HAP-1 (cell line): ENCODE measurements at regions not wholly inside any gene's neighbourhood (a gene's known extent, or its start where the extent isn't known, plus 50 kb on each side); places are given as distances from the start of the nearest gene placed in this dataset.

ENCODE experiments used
- DNase-seq, 2 experiments: peaks; one replicate each; pipeline ENCODE4 v3.0.0-alpha.2; 2016 to 2020; ENCODE audit warnings: low spot score in 2 of 2
- H3K27me3 ChIP-seq: fragments of 250-450 bp; sonication (Bioruptor Pico); 2 replicates; pipeline ENCODE4 v1.5.1; 2020; ENCODE audit warnings: low read depth, mild to moderate bottlenecking, moderate library complexity
- H3K36me3 ChIP-seq: fragments of 250-450 bp; sonication (Bioruptor Pico); replicated peaks from 2 replicates; pipeline ENCODE4 v1.5.1; 2020; ENCODE audit warnings: mild to moderate bottlenecking
- H3K4me1 ChIP-seq: fragments of 250-450 bp; sonication (Bioruptor Pico); 2 replicates; pipeline ENCODE4 v1.5.1; 2020; ENCODE audit warnings: mild to moderate bottlenecking
- H3K4me3 ChIP-seq: fragments of 250-450 bp; sonication (Bioruptor Pico); 2 replicates; pipeline ENCODE4 v1.5.1; 2020; ENCODE audit warnings: mild to moderate bottlenecking, moderate library complexity
- H3K9me3 ChIP-seq: fragments of 250-450 bp; sonication (Bioruptor Pico); 2 replicates; pipeline ENCODE4 v1.5.1; 2020; ENCODE audit warnings: mild to moderate bottlenecking, moderate library complexity
- in situ Hi-C: fragments of 300-500 bp; cut with MboI; formaldehyde crosslinking; loops from 3 replicates; pipeline ENCODE4 v1.14.3; 2020; ENCODE audit warnings: low sequenced_read_pairs, inconsistent platforms, mixed read lengths

DNA sequence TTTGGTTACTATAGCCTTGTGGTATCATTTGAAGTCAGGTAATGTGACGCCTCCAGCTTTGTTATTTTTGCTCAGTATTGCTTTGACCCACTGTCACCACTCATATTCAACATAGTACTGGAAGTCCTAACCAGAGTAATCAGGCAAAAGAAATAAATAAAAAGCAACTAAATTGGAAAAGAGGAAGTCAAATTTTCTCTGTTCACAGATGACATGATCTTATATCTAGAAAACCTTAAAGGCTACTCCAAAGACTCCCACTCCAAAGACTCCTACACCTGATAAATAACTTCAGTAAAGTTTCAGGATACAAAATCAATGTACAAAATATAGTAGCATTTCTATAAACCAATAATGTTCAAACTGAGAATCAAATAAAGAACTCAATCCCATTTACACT lies 348.6 kb downstream of the CXXC4 start:
- in situ Hi-C loops, result no loop called here
- no peaks in the 10 kb centered on the region for H3K36me3 ChIP-seq
- DNase-seq, result no peak
- no peak overlapping the region for H3K4me3 ChIP-seq
- no peaks in the 10 kb centered on the region for H3K4me1 ChIP-seq
- no peaks in the 10 kb centered on the region for H3K27me3 ChIP-seq
- no peaks in the 10 kb centered on the region for H3K9me3 ChIP-seq

- Histone ChIP-seq H3K27me3 (no peaks in the 10 kb centered on the region), H3K4me1 (no peaks in the 10 kb centered on the region), H3K4me3 (no peak overlapping the region), H3K9me3 (no peaks in the 10 kb centered on the region), H3K36me3 (no peaks in the 10 kb centered on the region)
- in situ Hi-C loops, result no loop called here
- DNase-seq, result no peak
These were observed 356.6 kb downstream of the CXXC4 start for GRCh38 chr4:104138116-104138515.

GRCh38 chr4:104129243-104129642 lies 365.5 kb downstream of the CXXC4 start:
- in situ Hi-C loops, result no loop called here
- Histone ChIP-seq H3K4me1 (no peaks in the 10 kb centered on the region), H3K36me3 (no peaks in the 10 kb centered on the region), H3K27me3 (no peaks in the 10 kb centered on the region), H3K4me3 (no peak overlapping the region), H3K9me3 (no peaks in the 10 kb centered on the region)
- no peak for DNase-seq

DNA sequence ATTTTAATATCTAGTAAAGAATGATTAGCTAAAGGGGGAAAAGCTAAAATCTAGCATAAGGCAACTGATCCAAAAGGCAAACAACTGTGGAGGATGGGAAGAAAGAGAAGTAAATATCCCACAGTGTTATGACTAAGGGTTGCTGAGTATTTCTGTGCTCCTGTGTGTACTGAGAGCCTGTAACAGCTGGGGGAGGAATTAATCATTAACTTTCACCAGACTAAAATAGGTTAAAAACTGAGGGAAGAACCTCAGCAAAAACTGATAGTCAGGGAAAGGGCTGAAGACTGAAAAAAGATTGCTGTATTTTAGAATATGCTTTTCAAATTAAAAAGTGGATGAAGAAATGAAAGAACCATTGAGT lies 365.9 kb downstream of the CXXC4 start:
- no peak overlapping the region for H3K4me3 ChIP-seq
- in situ Hi-C loops, result no loop called here
- H3K36me3 ChIP-seq, result no peaks in the 10 kb centered on the region
- no peaks in the 10 kb centered on the region for H3K4me1 ChIP-seq
- no peak for DNase-seq
- H3K9me3 ChIP-seq, result no peaks in the 10 kb centered on the region
- H3K27me3 ChIP-seq, result no peaks in the 10 kb centered on the region

GRCh38 chr4:104128031-104128849 lies 366.5 kb downstream of the CXXC4 start:
- in situ Hi-C loops, result no loop called here
- no peaks in the 10 kb centered on the region for H3K9me3 ChIP-seq
- H3K4me3 ChIP-seq, result no peak overlapping the region
- H3K36me3 ChIP-seq, result no peaks in the 10 kb centered on the region
- H3K27me3 ChIP-seq, result no peaks in the 10 kb centered on the region
- no peaks in the 10 kb centered on the region for H3K4me1 ChIP-seq
- DNase-seq, result no peak

DNA sequence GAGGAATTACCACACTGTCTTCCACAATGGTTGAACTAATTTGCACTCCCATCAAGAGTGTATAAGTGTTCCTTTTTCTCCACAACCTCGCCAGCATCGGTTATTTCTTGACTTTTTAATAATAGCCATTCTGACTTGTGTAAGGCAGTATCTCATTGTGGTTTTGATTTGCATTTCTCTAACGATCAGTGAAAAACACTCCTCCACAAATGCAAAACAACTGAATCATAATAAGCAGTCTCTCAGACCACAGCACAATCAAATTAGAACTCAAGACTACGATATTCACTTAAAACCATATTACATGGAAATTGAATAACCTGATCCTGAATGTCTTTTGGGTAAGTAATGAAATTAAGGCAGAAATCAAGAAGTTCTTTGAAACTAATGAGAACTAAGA lies 371.7 kb downstream of the CXXC4 start:
- no peaks in the 10 kb centered on the region for H3K4me1 ChIP-seq
- DNase-seq, result no peak
- H3K4me3 ChIP-seq, result no peak overlapping the region
- H3K36me3 ChIP-seq, result no peaks in the 10 kb centered on the region
- no peaks in the 10 kb centered on the region for H3K9me3 ChIP-seq
- in situ Hi-C loops, result no loop called here
- no peaks in the 10 kb centered on the region for H3K27me3 ChIP-seq

GRCh38 chr4:104117776-104118175 lies 376.9 kb downstream of the CXXC4 start:
- H3K36me3 ChIP-seq, result no peaks in the 10 kb centered on the region
- H3K9me3 ChIP-seq, result no peaks in the 10 kb centered on the region
- H3K4me1 ChIP-seq, result no peaks in the 10 kb centered on the region
- H3K27me3 ChIP-seq, result no peaks in the 10 kb centered on the region
- no peak for DNase-seq
- in situ Hi-C loops, result no loop called here
- H3K4me3 ChIP-seq, result no peak overlapping the region

GRCh38 chr4:104113850-104114249 lies 380.8 kb downstream of the CXXC4 start:
- no peak for DNase-seq
- Histone ChIP-seq H3K9me3 (no peaks in the 10 kb centered on the region), H3K4me3 (no peak overlapping the region), H3K4me1 (no peaks in the 10 kb centered on the region), H3K27me3 (no peaks in the 10 kb centered on the region), H3K36me3 (no peaks in the 10 kb centered on the region)
- in situ Hi-C loops, result no loop called here

DNA sequence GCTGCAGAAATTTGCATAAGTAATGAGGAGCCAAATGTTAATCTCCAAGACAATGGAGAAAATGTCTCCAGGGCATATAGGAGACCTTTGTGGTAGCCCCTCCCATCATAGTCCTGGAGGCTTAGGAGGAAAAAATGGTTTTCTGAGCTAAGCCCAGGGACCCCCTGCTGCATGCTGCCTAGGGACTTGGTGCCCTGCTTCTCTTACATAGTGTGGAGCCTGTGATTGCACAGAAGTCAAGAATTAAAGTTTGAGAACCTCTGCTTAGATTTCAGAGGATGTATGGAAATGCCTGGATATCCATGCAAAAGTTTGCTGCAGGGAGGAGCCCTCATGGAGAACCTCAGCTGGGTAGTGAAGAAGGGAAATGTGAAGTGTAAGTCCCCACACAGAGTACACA lies 379.4 kb upstream of the TACR3 start:
- Histone ChIP-seq H3K27me3 (no peaks in the 10 kb centered on the region), H3K36me3 (no peaks in the 10 kb centered on the region), H3K4me1 (no peaks in the 10 kb centered on the region), H3K4me3 (no peak overlapping the region), H3K9me3 (no peaks in the 10 kb centered on the region)
- in situ Hi-C loops, result no loop called here
- no peak for DNase-seq

GRCh38 chr4:104093247-104093646 lies 373.5 kb upstream of the TACR3 start:
- Histone ChIP-seq H3K27me3 (no peaks in the 10 kb centered on the region), H3K36me3 (no peaks in the 10 kb centered on the region), H3K4me3 (no peak overlapping the region), H3K9me3 (no peaks in the 10 kb centered on the region), H3K4me1 (no peaks in the 10 kb centered on the region)
- no peak for DNase-seq
- in situ Hi-C loops, result no loop called here

GRCh38 chr4:104073229-104073628 lies 353.4 kb upstream of the TACR3 start:
- in situ Hi-C loops, result no loop called here
- DNase-seq, result no peak
- no peaks in the 10 kb centered on the region for H3K9me3 ChIP-seq
- no peaks in the 10 kb centered on the region for H3K27me3 ChIP-seq
- no peak overlapping the region for H3K4me3 ChIP-seq
- no peaks in the 10 kb centered on the region for H3K36me3 ChIP-seq
- H3K4me1 ChIP-seq, result no peaks in the 10 kb centered on the region

GRCh38 chr4:104066533-104066932 lies 346.7 kb upstream of the TACR3 start:
- DNase-seq, result no peak
- Histone ChIP-seq H3K27me3 (no peaks in the 10 kb centered on the region), H3K4me1 (no peaks in the 10 kb centered on the region), H3K4me3 (no peak overlapping the region), H3K9me3 (no peaks in the 10 kb centered on the region), H3K36me3 (no peaks in the 10 kb centered on the region)
- in situ Hi-C loops, result no loop called here

GRCh38 chr4:104064646-104065577 lies 345.1 kb upstream of the TACR3 start:
- Histone ChIP-seq H3K9me3 (no peaks in the 10 kb centered on the region), H3K4me1 (no peaks in the 10 kb centered on the region), H3K4me3 (no peak overlapping the region), H3K36me3 (no peaks in the 10 kb centered on the region), H3K27me3 (no peaks in the 10 kb centered on the region)
- peak; percentile 40 to 62 for DNase-seq
- in situ Hi-C loops, result no loop called here

DNA sequence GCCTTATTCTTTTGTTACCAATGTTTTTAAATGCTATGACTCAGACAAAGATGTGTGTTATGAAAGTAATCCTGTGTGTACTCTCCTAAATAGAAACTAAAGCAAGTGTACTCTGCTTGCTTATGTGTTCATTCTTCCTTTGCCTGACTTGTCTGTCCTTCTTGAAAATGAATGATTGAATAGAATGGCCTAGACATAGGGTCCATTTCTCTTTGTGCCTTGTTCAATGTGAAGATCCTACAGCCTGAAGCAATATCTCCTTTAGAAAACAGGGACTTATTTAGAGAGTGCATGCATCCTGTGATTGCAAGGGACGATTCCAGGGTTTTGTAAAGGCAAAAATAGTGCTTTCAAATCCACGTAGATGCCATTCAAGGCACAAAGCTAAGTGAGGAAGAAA lies 343.6 kb upstream of the TACR3 start:
- no peaks in the 10 kb centered on the region for H3K36me3 ChIP-seq
- in situ Hi-C loops, result no loop called here
- DNase-seq, result no peak
- H3K4me3 ChIP-seq, result no peak overlapping the region
- H3K27me3 ChIP-seq, result no peaks in the 10 kb centered on the region; the same call in 1 of the 2 replicates
- no peaks in the 10 kb centered on the region for H3K9me3 ChIP-seq
- no peaks in the 10 kb centered on the region for H3K4me1 ChIP-seq
